ENCODE measurements at regions not wholly inside any gene's neighbourhood (a gene's known extent, or its start where the extent isn't known, plus 50 kb on each side); places are given as distances from the start of the nearest gene placed in this dataset.

DNA sequence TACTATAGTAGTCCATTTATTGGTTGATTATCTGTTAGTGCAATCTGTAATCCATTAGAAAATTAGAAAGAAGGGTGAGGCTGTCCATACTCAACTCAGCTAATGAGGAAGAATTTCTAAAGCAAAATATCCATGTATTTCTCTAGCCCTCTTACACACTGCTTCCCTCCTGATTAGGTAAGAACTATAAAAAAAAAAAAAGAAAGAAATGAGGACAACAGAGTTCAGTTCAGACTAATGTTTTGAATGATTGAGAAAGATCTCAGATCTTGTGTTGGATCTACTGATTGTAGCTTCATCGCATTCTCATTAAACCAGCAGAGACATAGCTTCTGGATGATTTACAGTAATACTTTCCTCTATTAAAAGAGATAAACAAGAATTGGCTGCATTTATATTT, 233.3 kb downstream of the KLF5 start:
- Histone ChIP-seq H3K4me1 (no peaks in the 10 kb centered on the region), H3K4me3 (no peak overlapping the region), H3K27ac (no peak overlapping the region), H3K9me3 (no peaks in the 10 kb centered on the region), H3K36me3 (no peaks in the 10 kb centered on the region), H3K27me3 (no peaks in the 10 kb centered on the region)
- TF ChIP-seq POLR2A (IDR thresholded peaks at IDR 0.05) (no peak), EP300 (IDR thresholded peaks at IDR 0.05) (no peak)
- TF ChIP-seq, protein P1, sequence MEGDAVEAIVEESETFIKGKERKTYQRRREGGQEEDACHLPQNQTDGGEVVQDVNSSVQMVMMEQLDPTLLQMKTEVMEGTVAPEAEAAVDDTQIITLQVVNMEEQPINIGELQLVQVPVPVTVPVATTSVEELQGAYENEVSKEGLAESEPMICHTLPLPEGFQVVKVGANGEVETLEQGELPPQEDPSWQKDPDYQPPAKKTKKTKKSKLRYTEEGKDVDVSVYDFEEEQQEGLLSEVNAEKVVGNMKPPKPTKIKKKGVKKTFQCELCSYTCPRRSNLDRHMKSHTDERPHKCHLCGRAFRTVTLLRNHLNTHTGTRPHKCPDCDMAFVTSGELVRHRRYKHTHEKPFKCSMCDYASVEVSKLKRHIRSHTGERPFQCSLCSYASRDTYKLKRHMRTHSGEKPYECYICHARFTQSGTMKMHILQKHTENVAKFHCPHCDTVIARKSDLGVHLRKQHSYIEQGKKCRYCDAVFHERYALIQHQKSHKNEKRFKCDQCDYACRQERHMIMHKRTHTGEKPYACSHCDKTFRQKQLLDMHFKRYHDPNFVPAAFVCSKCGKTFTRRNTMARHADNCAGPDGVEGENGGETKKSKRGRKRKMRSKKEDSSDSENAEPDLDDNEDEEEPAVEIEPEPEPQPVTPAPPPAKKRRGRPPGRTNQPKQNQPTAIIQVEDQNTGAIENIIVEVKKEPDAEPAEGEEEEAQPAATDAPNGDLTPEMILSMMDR (IDR thresholded peaks at IDR 0.05): no peak
- no peak for DNase-seq (ENCODE audit: low spot score in 2 of 2)
- WGBS, 2 donors: 85 to 95% methylated on average over 1 of the region's 1 CpG

- Histone ChIP-seq H3K4me1 (no peaks in the 10 kb centered on the region), H3K27ac (peak overlapping the region in 1 of 4 donors; percentile 36), H3K9me3 (no peaks in the 10 kb centered on the region), H3K36me3 (no peaks in the 10 kb centered on the region), H3K27me3 (no peaks in the 10 kb centered on the region), H3K4me3 (no peak overlapping the region)
- TF ChIP-seq, protein P1 (IDR thresholded peaks at IDR 0.05): no peak
- TF ChIP-seq EP300 (IDR thresholded peaks at IDR 0.05): peak in 1 of 2 donors; percentile 31
- WGBS, 2 donors: 43 to 46% methylated on average over 4 of the region's 4 CpGs
- DNase-seq (ENCODE audit: low spot score in 2 of 2): no peak
These were observed 232.0 kb downstream of the KLF5 start for GRCh38 chr13:73290844-73291243.

- Histone ChIP-seq H3K4me1 (no peaks in the 10 kb centered on the region), H3K9me3 (no peaks in the 10 kb centered on the region), H3K27ac (no peak overlapping the region), H3K27me3 (no peaks in the 10 kb centered on the region), H3K4me3 (no peak overlapping the region), H3K36me3 (no peaks in the 10 kb centered on the region)
- 92 to 93% methylated on average over 6 of the region's 6 CpGs for WGBS, 2 donors
- TF ChIP-seq EP300 (IDR thresholded peaks at IDR 0.05): no peak
- TF ChIP-seq, protein P1 (IDR thresholded peaks at IDR 0.05): no peak
- TF ChIP-seq POLR2A (IDR thresholded peaks at IDR 0.05): no peak
- no peak for DNase-seq (ENCODE audit: low spot score in 2 of 2)
These were observed 229.8 kb downstream of the KLF5 start for GRCh38 chr13:73288596-73288995.

DNA sequence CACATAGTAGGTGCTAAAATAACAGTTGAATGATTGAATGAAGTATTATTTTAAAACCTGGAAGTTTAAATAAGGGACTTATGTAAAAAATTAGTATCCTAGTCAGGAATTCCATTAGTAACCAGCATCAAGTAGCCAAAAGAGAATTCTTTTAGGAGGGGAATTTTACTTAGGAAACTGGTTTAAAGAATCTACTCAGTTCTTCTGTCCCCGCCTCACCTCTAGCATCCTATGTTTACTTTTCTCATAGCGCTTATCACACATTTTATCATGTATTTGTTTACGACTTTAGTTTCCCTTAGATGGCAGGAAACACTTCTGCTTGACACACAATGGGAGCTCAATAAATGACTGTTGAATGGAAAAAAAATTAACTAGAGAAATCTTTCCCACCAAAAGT, 229.0 kb downstream of the KLF5 start:
- Histone ChIP-seq H3K4me1 (no peaks in the 10 kb centered on the region), H3K36me3 (no peaks in the 10 kb centered on the region), H3K27me3 (no peaks in the 10 kb centered on the region), H3K4me3 (no peak overlapping the region), H3K27ac (no peak overlapping the region), H3K9me3 (no peaks in the 10 kb centered on the region)
- WGBS, 2 donors: 67 to 72% methylated on average over 3 of the region's 3 CpGs
- TF ChIP-seq, protein P1 (IDR thresholded peaks at IDR 0.05): no peak
- TF ChIP-seq POLR2A (IDR thresholded peaks at IDR 0.05): no peak
- TF ChIP-seq EP300 (IDR thresholded peaks at IDR 0.05): no peak
- no peak for DNase-seq (ENCODE audit: low spot score in 2 of 2)

- H3K27ac ChIP-seq: peak overlapping the region in 1 of 4 donors; percentile 12
- H3K36me3 ChIP-seq: no peaks in the 10 kb centered on the region
- no peak overlapping the region for H3K4me3 ChIP-seq
- H3K4me1 ChIP-seq: no peaks in the 10 kb centered on the region
- H3K9me3 ChIP-seq: no peaks in the 10 kb centered on the region
- 63 to 66% methylated on average over 10 of the region's 10 CpGs for WGBS, 2 donors
- TF ChIP-seq, protein P1 (IDR thresholded peaks at IDR 0.05): no peak
- TF ChIP-seq EP300 (IDR thresholded peaks at IDR 0.05) (no peak), POLR2A (IDR thresholded peaks at IDR 0.05) (no peak)
- DNase-seq (ENCODE audit: low spot score in 2 of 2): no peak
- no peaks in the 10 kb centered on the region for H3K27me3 ChIP-seq
These were observed 228.3 kb downstream of the KLF5 start for GRCh38 chr13:73286942-73287620.
